PFSK-1 (cell line): ENCODE measurements at regions not wholly inside any gene's neighbourhood (a gene's known extent, or its start where the extent isn't known, plus 50 kb on each side); places are given as distances from the start of the nearest gene placed in this dataset.

Source experiments
- FOXP2 ChIP-seq: optimal IDR thresholded peaks from 2 replicates; pipeline ENCODE3; 2011; ENCODE audit warnings: borderline replicate concordance, control low read depth, inconsistent platforms; ENCODE audit not compliant: insufficient read depth; ENCODE audit errors: extremely low read length, extremely low read depth
- POLR2AphosphoS5 ChIP-seq: IDR thresholded peaks from 2 replicates; pipeline ENCODE4 v1.6.1; 2012; ENCODE audit warnings: low read depth, mild to moderate bottlenecking, control low read depth, low read length, moderate library complexity
- REST ChIP-seq, 2 experiments: IDR thresholded peaks; 2 replicates each; pipeline versions ENCODE4 v1.6.1 to v1.8.0; 2011 to 2012; ENCODE audit warnings: low read depth in 2 of 2, low read length in 2 of 2, control low read depth in 1 of 2, inconsistent platforms in 1 of 2, mild to moderate bottlenecking in 1 of 2, moderate library complexity in 1 of 2; ENCODE audit not compliant: insufficient read depth in 1 of 2
- SIN3A ChIP-seq: IDR thresholded peaks from 2 replicates; pipeline ENCODE4 v1.6.1; 2012; ENCODE audit warnings: mild to moderate bottlenecking, low read length, moderate library complexity, borderline replicate concordance; ENCODE audit not compliant: insufficient read depth
- TAF1 ChIP-seq: IDR thresholded peaks from 2 replicates; pipeline ENCODE4 v1.6.1; 2012; ENCODE audit warnings: low read length, control low read depth, borderline replicate concordance; ENCODE audit not compliant: insufficient read depth

GRCh38 chr3:110261141-110261540, 810.5 kb upstream of the NECTIN3 start:
- TF ChIP-seq TAF1 (no peak), POLR2AphosphoS5 (no peak), REST (IDR thresholded peaks at IDR 0.05; ENCODE audit: insufficient read depth in 1 of 2, low read depth in 2 of 2, low read length in 2 of 2) (no peak), FOXP2 (no peak), SIN3A (no peak)

GRCh38 chr3:110262896-110263295, 808.7 kb upstream of the NECTIN3 start:
- TF ChIP-seq POLR2AphosphoS5: no peak

- TF ChIP-seq SIN3A: no peak
- no peak for TF ChIP-seq POLR2AphosphoS5
- no peak for TF ChIP-seq TAF1
- TF ChIP-seq FOXP2: no peak
- TF ChIP-seq REST (IDR thresholded peaks at IDR 0.05; ENCODE audit: insufficient read depth in 1 of 2, low read depth in 2 of 2, low read length in 2 of 2): no peak
Measured at GRCh38 chr3:110265302-110265701, 806.3 kb upstream of the NECTIN3 start.

GRCh38 chr3:110267304-110267845, 804.2 kb upstream of the NECTIN3 start:
- no peak for TF ChIP-seq POLR2AphosphoS5
- TF ChIP-seq FOXP2: no peak
- TF ChIP-seq REST (IDR thresholded peaks at IDR 0.05; ENCODE audit: insufficient read depth in 1 of 2, low read depth in 2 of 2, low read length in 2 of 2): no peak
- TF ChIP-seq TAF1: no peak

- no peak for TF ChIP-seq SIN3A
- TF ChIP-seq POLR2AphosphoS5: no peak
- TF ChIP-seq TAF1: no peak
- no peak for TF ChIP-seq REST (IDR thresholded peaks at IDR 0.05; ENCODE audit: insufficient read depth in 1 of 2, low read depth in 2 of 2, low read length in 2 of 2)
- no peak for TF ChIP-seq FOXP2
Measured at GRCh38 chr3:110272525-110272924, 799.1 kb upstream of the NECTIN3 start.
